ENCODE measurements at regions not wholly inside any gene's neighbourhood (a gene's known extent, or its start where the extent isn't known, plus 50 kb on each side); places are given as distances from the start of the nearest gene placed in this dataset.

DNA sequence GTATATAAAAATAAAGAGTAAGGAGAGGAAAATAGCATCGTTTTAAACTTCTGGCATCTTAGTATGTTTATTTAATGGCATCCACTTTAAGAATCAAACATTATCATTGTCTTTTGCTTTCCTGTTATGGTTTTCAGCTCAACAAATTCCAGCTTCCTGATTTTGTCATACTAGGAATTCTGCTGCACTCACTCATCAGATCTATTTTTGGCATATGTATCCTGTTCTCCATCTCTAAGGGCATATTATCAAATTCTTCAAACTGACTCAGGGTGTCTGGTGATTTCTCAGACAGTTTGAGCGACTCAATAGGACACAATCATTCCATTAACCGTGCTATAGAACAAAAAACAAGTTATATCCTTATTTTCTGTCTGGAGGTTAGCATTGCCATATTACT is 248.5 kb upstream of the DIAPH2 start:
- no peak for DNase-seq (ENCODE audit: extremely low read depth, low read depth)
- TF ChIP-seq, protein P1, sequence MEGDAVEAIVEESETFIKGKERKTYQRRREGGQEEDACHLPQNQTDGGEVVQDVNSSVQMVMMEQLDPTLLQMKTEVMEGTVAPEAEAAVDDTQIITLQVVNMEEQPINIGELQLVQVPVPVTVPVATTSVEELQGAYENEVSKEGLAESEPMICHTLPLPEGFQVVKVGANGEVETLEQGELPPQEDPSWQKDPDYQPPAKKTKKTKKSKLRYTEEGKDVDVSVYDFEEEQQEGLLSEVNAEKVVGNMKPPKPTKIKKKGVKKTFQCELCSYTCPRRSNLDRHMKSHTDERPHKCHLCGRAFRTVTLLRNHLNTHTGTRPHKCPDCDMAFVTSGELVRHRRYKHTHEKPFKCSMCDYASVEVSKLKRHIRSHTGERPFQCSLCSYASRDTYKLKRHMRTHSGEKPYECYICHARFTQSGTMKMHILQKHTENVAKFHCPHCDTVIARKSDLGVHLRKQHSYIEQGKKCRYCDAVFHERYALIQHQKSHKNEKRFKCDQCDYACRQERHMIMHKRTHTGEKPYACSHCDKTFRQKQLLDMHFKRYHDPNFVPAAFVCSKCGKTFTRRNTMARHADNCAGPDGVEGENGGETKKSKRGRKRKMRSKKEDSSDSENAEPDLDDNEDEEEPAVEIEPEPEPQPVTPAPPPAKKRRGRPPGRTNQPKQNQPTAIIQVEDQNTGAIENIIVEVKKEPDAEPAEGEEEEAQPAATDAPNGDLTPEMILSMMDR (IDR thresholded peaks at IDR 0.05; ENCODE audit: low read depth, low read length, missing control alignments) = no peak
- H3K4me3 ChIP-seq (replicated peaks; ENCODE audit: low read depth, low read length) = no peak overlapping the region

DNA sequence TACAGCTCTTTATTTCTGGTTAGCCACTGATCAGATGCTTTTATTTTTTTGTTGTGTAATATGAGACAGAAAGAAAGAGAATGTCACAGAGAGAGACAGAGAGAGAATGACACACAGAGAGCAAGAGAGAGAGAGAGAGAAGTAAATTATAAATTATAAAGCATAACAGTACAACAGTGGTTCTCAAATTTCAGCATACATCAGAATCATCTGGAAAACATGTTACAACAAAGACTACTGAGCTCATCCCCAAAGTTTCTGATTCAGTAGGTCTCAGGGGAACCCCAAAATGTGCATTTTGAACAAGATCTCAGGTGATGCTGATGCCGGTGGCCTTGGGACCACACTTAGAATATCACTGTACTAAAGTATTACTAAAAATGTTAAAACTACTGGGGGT is 245.8 kb upstream of the DIAPH2 start:
- no peak for DNase-seq (ENCODE audit: extremely low read depth, low read depth)
- TF ChIP-seq, protein P1 (IDR thresholded peaks at IDR 0.05; ENCODE audit: low read depth, low read length, missing control alignments) = no peak

DNA sequence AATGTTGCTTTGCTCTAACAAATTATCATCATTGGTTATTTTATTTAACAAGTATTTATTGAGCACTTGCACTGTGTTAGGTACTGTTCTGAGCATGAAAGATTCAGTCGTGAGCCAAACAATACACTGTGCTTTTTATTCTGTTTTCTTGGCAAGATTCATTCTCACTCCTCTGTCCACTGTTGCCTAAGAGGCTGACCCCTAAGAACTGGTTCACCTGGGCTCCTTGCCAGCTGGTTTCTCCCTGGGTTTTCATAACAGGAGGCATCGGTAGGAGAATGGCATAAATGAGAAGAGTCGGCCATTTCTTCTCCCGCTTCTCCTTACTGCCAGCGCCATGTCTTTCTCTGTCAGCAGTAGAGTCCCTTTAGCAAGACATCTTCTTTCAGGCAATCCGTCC is 243.7 kb upstream of the DIAPH2 start:
- H3K4me3 ChIP-seq (replicated peaks; ENCODE audit: low read depth, low read length) = no peak overlapping the region
- no peak for DNase-seq (ENCODE audit: extremely low read depth, low read depth)

More for the DNA sequence above, 245.8 kb upstream of the DIAPH2 start:
- no peak overlapping the region for H3K4me3 ChIP-seq (replicated peaks; ENCODE audit: low read depth, low read length)

DNA sequence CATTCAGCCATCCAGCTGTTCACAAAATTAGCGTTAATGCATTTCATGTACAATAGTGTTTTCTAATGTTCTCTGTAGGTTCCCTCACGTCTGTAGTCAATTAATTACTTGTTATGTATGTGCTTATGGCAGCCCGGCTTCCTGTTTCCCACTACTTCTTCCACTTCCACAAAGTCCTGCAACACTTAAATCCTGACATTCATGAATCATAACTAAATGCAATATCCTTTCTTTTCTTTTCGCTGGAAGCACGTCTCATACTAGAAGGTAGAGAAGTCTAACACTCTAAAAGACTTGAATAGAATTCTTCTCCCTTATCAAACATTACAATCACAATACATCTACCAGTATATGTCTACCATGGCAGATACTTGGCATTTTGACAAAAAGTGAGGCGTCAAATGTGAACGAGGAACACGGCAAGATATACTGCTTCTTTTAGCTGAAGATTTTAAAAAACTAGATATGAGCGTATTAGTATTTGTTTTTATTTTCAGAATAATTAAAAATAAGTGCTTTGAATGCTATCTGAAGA is 239.0 kb upstream of the DIAPH2 start:
- no peak overlapping the region for H3K4me3 ChIP-seq (replicated peaks; ENCODE audit: low read depth, low read length)
- TF ChIP-seq, protein P1 (IDR thresholded peaks at IDR 0.05; ENCODE audit: low read depth, low read length, missing control alignments) = no peak
- no peak for DNase-seq (ENCODE audit: extremely low read depth, low read depth)

More for the DNA sequence above, 243.7 kb upstream of the DIAPH2 start:
- TF ChIP-seq, protein P1 (IDR thresholded peaks at IDR 0.05; ENCODE audit: low read depth, low read length, missing control alignments) = no peak

DNA sequence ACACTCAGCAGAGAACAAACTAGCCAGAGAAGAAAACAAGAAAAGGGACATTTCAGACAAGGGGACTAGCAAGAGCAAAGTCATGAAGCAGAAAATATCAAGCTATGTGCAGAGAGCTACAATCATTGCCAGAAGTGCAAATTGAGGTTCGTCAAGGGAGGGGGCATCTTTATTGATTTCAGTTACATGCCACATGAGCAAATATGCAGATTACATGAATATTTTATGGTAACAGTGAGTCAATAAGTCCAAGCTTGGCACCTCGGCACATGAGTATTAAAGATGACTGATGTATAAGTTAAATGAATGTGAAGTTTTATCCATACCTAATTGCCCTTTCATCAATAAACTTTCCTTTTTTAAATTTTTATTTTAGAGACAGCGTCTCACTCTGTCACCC is 238.1 kb upstream of the DIAPH2 start:
- no peak overlapping the region for H3K4me3 ChIP-seq (replicated peaks; ENCODE audit: low read depth, low read length)
- DNase-seq (ENCODE audit: extremely low read depth, low read depth) = no peak
- TF ChIP-seq, protein P1 (IDR thresholded peaks at IDR 0.05; ENCODE audit: low read depth, low read length, missing control alignments) = no peak

DNA sequence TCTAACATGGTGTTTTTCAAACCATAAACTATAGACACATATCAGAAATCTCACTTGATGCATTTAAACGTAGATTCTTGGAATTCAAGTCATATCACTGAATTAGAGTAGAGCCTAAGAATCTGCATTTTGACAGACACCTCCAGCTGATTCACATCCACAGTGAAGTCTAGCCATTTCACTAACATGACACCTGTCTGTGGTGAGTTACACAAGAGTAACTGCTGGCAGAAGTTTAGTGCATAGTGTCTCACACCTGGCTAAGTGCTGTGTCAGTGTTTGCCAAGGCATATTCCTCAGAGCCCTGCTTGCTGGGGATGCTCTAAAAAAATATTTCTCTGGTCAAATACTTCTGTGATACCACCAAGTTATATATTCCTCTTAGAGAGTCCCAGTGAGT is 237.5 kb upstream of the DIAPH2 start:
- DNase-seq (ENCODE audit: extremely low read depth, low read depth) = no peak
- no peak overlapping the region for H3K4me3 ChIP-seq (replicated peaks; ENCODE audit: low read depth, low read length)
- TF ChIP-seq, protein P1 (IDR thresholded peaks at IDR 0.05; ENCODE audit: low read depth, low read length, missing control alignments) = no peak

DNA sequence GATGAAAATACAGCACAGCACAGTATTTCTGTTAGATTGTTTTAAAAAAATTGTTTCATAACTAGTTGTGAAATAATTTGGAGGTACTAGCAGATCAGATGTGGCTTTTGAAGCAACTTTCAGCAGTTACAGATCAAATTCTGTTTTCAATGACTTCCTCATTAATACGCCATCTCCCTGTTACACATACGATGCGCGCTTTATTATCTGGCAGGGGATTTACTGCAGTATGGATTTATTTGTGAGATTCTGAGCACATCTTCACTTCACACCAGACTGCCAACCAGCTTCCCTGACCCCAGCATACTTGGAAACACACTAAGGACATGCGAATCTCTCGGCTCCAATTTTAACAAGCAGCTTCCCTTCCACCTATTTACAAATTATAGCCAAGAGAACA is 235.5 kb upstream of the DIAPH2 start:
- DNase-seq (ENCODE audit: extremely low read depth, low read depth) = no peak
- H3K4me3 ChIP-seq (replicated peaks; ENCODE audit: low read depth, low read length) = no peak overlapping the region
- TF ChIP-seq, protein P1 (IDR thresholded peaks at IDR 0.05; ENCODE audit: low read depth, low read length, missing control alignments) = no peak
